Keratinocyte (primary cell): ENCODE measurements at regions not wholly inside any gene's neighbourhood (a gene's known extent, or its start where the extent isn't known, plus 50 kb on each side); places are given as distances from the start of the nearest gene placed in this dataset.
"Not testable (repeated sequence)": the region's sequence is repeated elsewhere in the genome, so short reads cannot be mapped to it uniquely, and the experiment has no call there.

ENCODE experiments used
- CTCF ChIP-seq, 3 experiments: IDR thresholded peaks in 1 of 3; conservative IDR thresholded peaks in 1 of 3; optimal IDR thresholded peaks in 1 of 3; 2 replicates in 2 of 3; 3 replicates in 1 of 3; pipeline versions ENCODE3 to v1.5.1; 2011; ENCODE audit warnings: low read length in 3 of 3, mild to moderate bottlenecking in 3 of 3, moderate library complexity in 2 of 3, control low read depth in 1 of 3, inconsistent platforms in 1 of 3; ENCODE audit not compliant: insufficient read depth in 2 of 3; ENCODE audit errors: extremely low read depth in 1 of 3
- EZH2 ChIP-seq: IDR thresholded peaks from one replicate; pipeline ENCODE4 v1.6.1; 2012; ENCODE audit warnings: inconsistent platforms, mild to moderate bottlenecking, low read length, moderate library complexity

- TF ChIP-seq CTCF (optimal IDR thresholded peaks at IDR 0.05 in 1 of 3, IDR thresholded peaks at IDR 0.05 in 1 of 3, conservative IDR thresholded peaks at IDR 0.05 in 1 of 3; ENCODE audit: extremely low read depth in 1 of 3, insufficient read depth in 2 of 3, low read length in 3 of 3); EZH2: not testable (repeated sequence)
These were observed 299.3 kb downstream of the SLC7A11 start for GRCh38 chr4:137942815-137943214.
